ENCODE measurements at regions not wholly inside any gene's neighbourhood (a gene's known extent, or its start where the extent isn't known, plus 50 kb on each side); places are given as distances from the start of the nearest gene placed in this dataset.

DNA sequence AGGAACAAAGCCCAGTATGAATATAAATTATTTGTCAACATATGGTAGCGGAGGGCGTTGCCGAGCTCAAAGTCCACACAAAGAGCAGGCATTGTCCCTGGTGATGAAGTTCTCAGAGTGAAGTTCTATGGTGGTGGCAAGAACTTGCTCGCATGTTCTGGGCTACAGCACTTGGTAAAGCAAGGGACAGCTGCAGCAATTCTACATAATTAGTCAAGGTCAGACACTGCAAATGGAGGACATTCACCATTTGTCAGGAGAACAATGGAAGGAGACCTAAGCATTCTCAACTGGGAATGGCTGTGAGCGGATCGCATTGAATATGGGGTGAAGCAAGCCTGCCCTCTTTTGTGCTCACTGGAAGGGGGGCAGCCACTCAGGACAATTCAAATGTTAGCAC is 503.8 kb upstream of the ADAMTS16 start:
- TF ChIP-seq, protein P1, sequence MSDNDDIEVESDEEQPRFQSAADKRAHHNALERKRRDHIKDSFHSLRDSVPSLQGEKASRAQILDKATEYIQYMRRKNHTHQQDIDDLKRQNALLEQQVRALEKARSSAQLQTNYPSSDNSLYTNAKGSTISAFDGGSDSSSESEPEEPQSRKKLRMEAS (IDR thresholded peaks at IDR 0.05), result no peak
- TF ChIP-seq POLR2A (IDR thresholded peaks at IDR 0.05; ENCODE audit: low read length) (no peak), HOXA7 (CRISPR knock-in tag; IDR thresholded peaks at IDR 0.05) (no peak), CHD2 (IDR thresholded peaks at IDR 0.05; ENCODE audit: low read length, partially characterized antibody) (no peak), MAFK (IDR thresholded peaks at IDR 0.05; ENCODE audit: partially characterized antibody) (no peak), MYC (IDR thresholded peaks at IDR 0.05; ENCODE audit: borderline replicate concordance, low read length) (no peak), RCOR1 (IDR thresholded peaks at IDR 0.05; ENCODE audit: low read depth, low read length) (no peak), RNF2 (IDR thresholded peaks at IDR 0.05; ENCODE audit: borderline replicate concordance, low read depth) (no peak), RFX5 (IDR thresholded peaks at IDR 0.05) (no peak), RAD21 (conservative IDR thresholded peaks at IDR 0.05 in 1 of 2, IDR thresholded peaks at IDR 0.05 in 1 of 2) (no peak), EP300 (IDR thresholded peaks at IDR 0.05) (no peak), JUN (IDR thresholded peaks at IDR 0.05) (no peak)
